CD4-positive, CD25-positive, alpha-beta regulatory T cell (primary cell): ENCODE measurements at regions not wholly inside any gene's neighbourhood (a gene's known extent, or its start where the extent isn't known, plus 50 kb on each side); places are given as distances from the start of the nearest gene placed in this dataset.

Experiments
- ATAC-seq, 2 donors: fragments of 150-1000 bp; cut with Tn5 transposase; one replicate each; pipeline ENCODE4 v1.10.0; 2021; ENCODE audit warnings: low read depth in 2 of 2, moderate number of reproducible peaks in 2 of 2, moderate library complexity in 1 of 2
- DNase-seq, 3 donors: peaks; one replicate each; pipeline versions ENCODE4 v3.0.0 to v3.0.0-alpha.2; 2012 to 2022; ENCODE audit warnings: mixed read lengths in 1 of 3
- H3K27ac ChIP-seq: one replicate; pipeline ENCODE4 v1.7.0; 2013; ENCODE audit warnings: mild to moderate bottlenecking, low read length; ENCODE audit not compliant: insufficient read depth, poor library complexity, severe bottlenecking
- H3K27me3 ChIP-seq: one replicate; pipeline ENCODE4 v1.7.0; 2013; ENCODE audit warnings: low read length; ENCODE audit not compliant: control insufficient read depth, insufficient read depth
- H3K36me3 ChIP-seq: one replicate; pipeline ENCODE4 v1.7.0; 2013; ENCODE audit warnings: mild to moderate bottlenecking, low read length, moderate library complexity; ENCODE audit not compliant: control insufficient read depth, insufficient read depth
- H3K4me1 ChIP-seq: 2 replicates; pipeline ENCODE4 v1.7.0; 2013; ENCODE audit warnings: mild to moderate bottlenecking, low read length; ENCODE audit not compliant: insufficient read depth, control insufficient read depth, poor library complexity, severe bottlenecking
- H3K4me3 ChIP-seq: one replicate; pipeline ENCODE4 v1.7.0; 2013; ENCODE audit warnings: low read depth, mild to moderate bottlenecking, low read length, moderate library complexity
- H3K9me3 ChIP-seq, 2 experiments: 1 replicate in 1 of 2; 2 replicates in 1 of 2; pipeline ENCODE4 v1.7.0; 2013; ENCODE audit warnings: low read length in 2 of 2, mild to moderate bottlenecking in 1 of 2, moderate library complexity in 1 of 2; ENCODE audit not compliant: control insufficient read depth in 2 of 2
- H3K27ac Mint-ChIP-seq, 3 donors: one replicate each; pipeline ENCODE4 v1.8.0; 2020 to 2022; ENCODE audit warnings: mild to moderate bottlenecking in 3 of 3, mixed read lengths in 3 of 3, moderate library complexity in 2 of 3
- H3K27me3 Mint-ChIP-seq: one replicate; pipeline ENCODE4 v1.8.0; 2022; ENCODE audit warnings: mild to moderate bottlenecking, mixed read lengths
- H3K36me3 Mint-ChIP-seq: one replicate; pipeline ENCODE4 v1.8.0; 2020; ENCODE audit warnings: mixed read lengths
- H3K4me1 Mint-ChIP-seq, 4 donors: one replicate each; pipeline ENCODE4 v1.8.0; 2020 to 2022; ENCODE audit warnings: mixed read lengths in 4 of 4, mild to moderate bottlenecking in 1 of 4
- H3K4me3 Mint-ChIP-seq, 4 donors: one replicate each; pipeline ENCODE4 v1.8.0; 2020 to 2022; ENCODE audit warnings: mild to moderate bottlenecking in 4 of 4, mixed read lengths in 4 of 4, moderate library complexity in 3 of 4
- H3K9me3 Mint-ChIP-seq, 7 donors: one replicate each; pipeline ENCODE4 v1.8.0; 2020 to 2022; ENCODE audit warnings: mixed read lengths in 7 of 7, mild to moderate bottlenecking in 3 of 7, moderate library complexity in 2 of 7

DNA sequence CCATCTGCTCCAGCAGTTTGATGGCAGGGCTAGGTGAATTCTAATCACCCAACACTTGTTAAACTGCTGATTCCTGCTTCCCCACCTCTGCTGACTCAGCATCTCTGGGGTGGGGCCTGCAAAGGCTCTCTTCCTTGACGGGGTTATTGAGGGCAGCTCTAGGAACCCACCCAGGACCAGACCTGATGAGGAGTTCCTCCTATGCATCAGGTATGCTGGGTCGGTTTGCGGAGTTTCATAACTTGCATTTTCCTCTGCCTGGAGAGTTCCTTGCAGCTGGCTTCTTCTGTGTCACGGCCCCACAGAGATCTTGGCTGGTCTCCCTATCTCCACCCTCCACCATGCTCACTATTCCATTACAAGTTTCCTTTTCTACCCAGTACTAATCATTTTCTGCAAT lies 93.4 kb upstream of the CCL2 start:
- no peak overlapping the region for H3K4me3 ChIP-seq
- H3K36me3 Mint-ChIP-seq = no peaks in the 10 kb centered on the region
- ATAC-seq (no peak), DNase-seq (no peak)
- no peak overlapping the region for H3K27ac Mint-ChIP-seq
- H3K4me1 ChIP-seq = no peaks in the 10 kb centered on the region
- no peaks in the 10 kb centered on the region for H3K36me3 ChIP-seq
- peaks cover 21% of the 10 kb centered on the region for H3K27me3 Mint-ChIP-seq
- no peak overlapping the region for H3K4me3 Mint-ChIP-seq
- H3K27me3 ChIP-seq = no peaks in the 10 kb centered on the region
- peaks cover 0 to under 1% (median 0%) of the 10 kb centered on the region in 4 donors for H3K4me1 Mint-ChIP-seq
- no peaks in the 10 kb centered on the region for H3K9me3 ChIP-seq
- no peak overlapping the region for H3K27ac ChIP-seq
- peaks cover 0 to 3% (median 0%) of the 10 kb centered on the region in 7 donors for H3K9me3 Mint-ChIP-seq

DNA sequence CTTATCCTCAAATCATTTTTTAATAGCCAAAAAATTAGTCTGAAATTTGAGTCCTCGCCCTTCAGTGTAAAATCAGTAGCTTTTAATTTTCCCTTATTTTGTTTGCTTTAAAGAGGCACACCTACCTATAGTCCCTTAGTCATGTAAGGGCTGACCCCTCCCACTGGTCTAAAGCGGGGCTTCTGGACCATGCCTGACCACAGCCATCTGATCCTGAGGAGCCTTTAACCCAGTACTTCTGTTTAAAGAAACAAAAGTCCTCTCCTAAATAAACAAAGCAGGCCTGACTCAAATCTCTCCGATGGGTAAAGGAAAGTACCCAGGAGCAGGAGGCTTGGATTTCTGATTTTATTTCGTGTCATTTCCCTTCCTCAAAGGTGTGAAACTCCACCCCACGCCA lies 92.0 kb upstream of the CCL2 start:
- H3K36me3 Mint-ChIP-seq = no peaks in the 10 kb centered on the region
- H3K36me3 ChIP-seq = no peaks in the 10 kb centered on the region
- H3K4me1 Mint-ChIP-seq = no peaks in the 10 kb centered on the region
- H3K4me3 Mint-ChIP-seq = no peak overlapping the region
- no peak overlapping the region for H3K4me3 ChIP-seq
- H3K4me1 ChIP-seq = no peaks in the 10 kb centered on the region
- no peaks in the 10 kb centered on the region for H3K27me3 ChIP-seq
- DNase-seq (no peak), ATAC-seq (no peak)
- peaks cover 21% of the 10 kb centered on the region for H3K27me3 Mint-ChIP-seq
- no peak overlapping the region for H3K27ac Mint-ChIP-seq
- no peaks in the 10 kb centered on the region for H3K9me3 ChIP-seq
- no peak overlapping the region for H3K27ac ChIP-seq
- H3K9me3 Mint-ChIP-seq = peaks cover 0 to 3% (median 0%) of the 10 kb centered on the region in 7 donors

DNA sequence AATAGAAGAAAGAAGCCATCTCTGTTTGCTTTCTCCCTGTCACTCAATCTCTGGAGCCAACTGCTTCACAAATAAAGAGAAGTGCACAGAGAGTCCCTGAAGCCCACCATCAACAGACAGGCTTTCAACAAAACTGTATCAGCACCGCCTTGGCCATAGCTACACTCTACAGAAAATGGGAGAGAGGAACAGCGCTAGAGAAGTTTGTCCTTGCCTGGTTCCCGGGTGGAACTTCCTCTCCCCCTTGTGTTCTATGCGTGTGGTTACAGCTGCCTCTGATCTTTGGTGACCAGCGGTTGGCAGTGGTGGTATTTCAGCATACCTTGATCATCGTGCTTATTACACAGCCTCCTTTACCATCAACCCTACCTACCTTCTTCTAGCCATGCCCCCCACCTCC lies 91.4 kb upstream of the CCL2 start:
- peak overlapping the region in 1 of 3 donors; percentile 67 for H3K27ac Mint-ChIP-seq
- H3K27me3 ChIP-seq = no peaks in the 10 kb centered on the region
- H3K4me1 Mint-ChIP-seq = no peaks in the 10 kb centered on the region
- no peaks in the 10 kb centered on the region for H3K36me3 Mint-ChIP-seq
- ATAC-seq (no peak), DNase-seq (no peak)
- no peaks in the 10 kb centered on the region for H3K9me3 ChIP-seq
- H3K27me3 Mint-ChIP-seq = peaks cover 21% of the 10 kb centered on the region
- no peaks in the 10 kb centered on the region for H3K36me3 ChIP-seq
- H3K4me1 ChIP-seq = no peaks in the 10 kb centered on the region
- H3K4me3 ChIP-seq = no peak overlapping the region
- H3K4me3 Mint-ChIP-seq = no peak overlapping the region
- H3K27ac ChIP-seq = no peak overlapping the region
- H3K9me3 Mint-ChIP-seq = peaks cover 0 to 3% (median 0%) of the 10 kb centered on the region in 7 donors

DNA sequence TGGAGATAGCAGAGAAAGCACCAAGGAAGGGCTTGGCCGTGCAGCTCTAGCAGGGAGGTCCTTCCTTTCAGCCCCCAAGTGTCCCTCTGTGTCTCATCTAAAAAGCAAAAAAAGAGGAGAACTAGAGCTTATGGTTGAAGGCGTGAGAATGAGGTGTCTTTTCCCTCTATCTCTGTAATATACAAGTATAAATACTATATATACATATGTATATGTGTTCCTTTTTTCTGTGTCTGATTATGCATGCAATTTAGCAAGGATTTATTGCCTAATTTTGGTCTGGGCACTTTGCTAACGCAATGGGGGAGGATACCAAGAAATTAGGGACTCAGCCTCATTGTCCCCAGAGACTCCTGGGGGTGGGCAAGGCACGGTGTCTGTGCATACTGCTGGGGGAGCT lies 90.2 kb upstream of the CCL2 start:
- DNase-seq (no peak), ATAC-seq (no peak)
- Histone ChIP-seq H3K27ac (no peak overlapping the region), H3K4me1 (no peaks in the 10 kb centered on the region), H3K4me3 (no peak overlapping the region), H3K9me3 (no peaks in the 10 kb centered on the region), H3K27me3 (no peaks in the 10 kb centered on the region), H3K36me3 (no peaks in the 10 kb centered on the region)
- Mint-ChIP-seq H3K36me3 (no peaks in the 10 kb centered on the region), H3K9me3 (peaks cover 0 to 1% (median 0%) of the 10 kb centered on the region in 7 donors), H3K4me3 (no peak overlapping the region), H3K27me3 (peaks cover 21% of the 10 kb centered on the region), H3K4me1 (no peaks in the 10 kb centered on the region), H3K27ac (no peak overlapping the region)

DNA sequence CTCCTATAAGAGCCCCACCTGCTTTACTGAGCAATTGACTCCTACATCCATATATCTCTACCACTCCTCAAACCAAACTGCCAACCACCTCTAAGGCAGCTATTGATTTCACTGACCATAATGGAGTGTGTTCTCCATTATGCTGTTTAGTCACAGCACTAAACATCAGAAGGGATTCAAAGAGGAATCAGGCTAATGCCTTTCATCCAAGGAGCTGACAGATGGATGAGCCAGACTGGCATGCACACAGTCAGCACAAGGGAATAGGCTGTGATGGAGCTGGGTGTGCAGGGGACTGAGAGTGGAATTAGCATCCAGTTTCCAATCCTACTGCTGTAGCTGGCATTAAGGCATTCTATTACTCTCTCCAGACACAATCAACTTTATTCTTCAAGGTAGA lies 88.7 kb upstream of the CCL2 start:
- no peak overlapping the region for H3K27ac Mint-ChIP-seq
- no peak overlapping the region for H3K4me3 ChIP-seq
- H3K27me3 Mint-ChIP-seq = peaks cover 22% of the 10 kb centered on the region
- H3K36me3 Mint-ChIP-seq = no peaks in the 10 kb centered on the region
- no peaks in the 10 kb centered on the region for H3K4me1 ChIP-seq
- DNase-seq (no peak), ATAC-seq (no peak)
- H3K9me3 ChIP-seq = no peaks in the 10 kb centered on the region
- no peaks in the 10 kb centered on the region for H3K36me3 ChIP-seq
- no peak overlapping the region for H3K4me3 Mint-ChIP-seq
- no peak overlapping the region for H3K27ac ChIP-seq
- no peaks in the 10 kb centered on the region for H3K4me1 Mint-ChIP-seq
- H3K9me3 Mint-ChIP-seq = peaks cover 0 to 1% (median 0%) of the 10 kb centered on the region in 7 donors
- no peaks in the 10 kb centered on the region for H3K27me3 ChIP-seq

- peaks cover 22% of the 10 kb centered on the region for H3K27me3 Mint-ChIP-seq
Measured at GRCh38 chr17:34167354-34167753, 87.7 kb upstream of the CCL2 start.

GRCh38 chr17:34168989-34169388 lies 86.1 kb upstream of the CCL2 start:
- Histone ChIP-seq H3K4me1 (no peaks in the 10 kb centered on the region), H3K9me3 (no peaks in the 10 kb centered on the region), H3K4me3 (no peak overlapping the region), H3K27ac (no peak overlapping the region), H3K36me3 (no peaks in the 10 kb centered on the region), H3K27me3 (no peaks in the 10 kb centered on the region)
- Mint-ChIP-seq H3K9me3 (peaks cover 0 to 2% (median 0%) of the 10 kb centered on the region in 7 donors), H3K4me3 (no peak overlapping the region), H3K27ac (no peak overlapping the region), H3K27me3 (peaks cover 17% of the 10 kb centered on the region), H3K4me1 (no peaks in the 10 kb centered on the region), H3K36me3 (no peaks in the 10 kb centered on the region)
- DNase-seq (no peak), ATAC-seq (no peak)

More at GRCh38 chr17:34167354-34167753, 87.7 kb upstream of the CCL2 start:
- Mint-ChIP-seq H3K4me3 (no peak overlapping the region), H3K4me1 (no peaks in the 10 kb centered on the region), H3K36me3 (no peaks in the 10 kb centered on the region), H3K9me3 (peaks cover 0 to 2% (median 0%) of the 10 kb centered on the region in 7 donors), H3K27ac (no peak overlapping the region)
- no peak for DNase-seq
- Histone ChIP-seq H3K27me3 (no peaks in the 10 kb centered on the region), H3K4me1 (no peaks in the 10 kb centered on the region), H3K27ac (no peak overlapping the region), H3K9me3 (no peaks in the 10 kb centered on the region), H3K4me3 (no peak overlapping the region), H3K36me3 (no peaks in the 10 kb centered on the region)
- no peak for ATAC-seq

GRCh38 chr17:34169496-34169895 lies 85.6 kb upstream of the CCL2 start:
- Histone ChIP-seq H3K27ac (no peak overlapping the region), H3K9me3 (no peaks in the 10 kb centered on the region), H3K27me3 (no peaks in the 10 kb centered on the region), H3K36me3 (no peaks in the 10 kb centered on the region), H3K4me3 (no peak overlapping the region), H3K4me1 (no peaks in the 10 kb centered on the region)
- Mint-ChIP-seq H3K9me3 (peaks cover 0 to 2% (median 0%) of the 10 kb centered on the region in 7 donors), H3K4me3 (no peak overlapping the region), H3K36me3 (no peaks in the 10 kb centered on the region), H3K4me1 (no peaks in the 10 kb centered on the region), H3K27me3 (peaks cover 18% of the 10 kb centered on the region), H3K27ac (no peak overlapping the region)
- DNase-seq = no peak
- ATAC-seq = no peak
